ENCODE measurements at regions not wholly inside any gene's neighbourhood (a gene's known extent, or its start where the extent isn't known, plus 50 kb on each side); places are given as distances from the start of the nearest gene placed in this dataset.
"Not testable (repeated sequence)": the region's sequence is repeated elsewhere in the genome, so short reads cannot be mapped to it uniquely, and the experiment has no call there.

DNA sequence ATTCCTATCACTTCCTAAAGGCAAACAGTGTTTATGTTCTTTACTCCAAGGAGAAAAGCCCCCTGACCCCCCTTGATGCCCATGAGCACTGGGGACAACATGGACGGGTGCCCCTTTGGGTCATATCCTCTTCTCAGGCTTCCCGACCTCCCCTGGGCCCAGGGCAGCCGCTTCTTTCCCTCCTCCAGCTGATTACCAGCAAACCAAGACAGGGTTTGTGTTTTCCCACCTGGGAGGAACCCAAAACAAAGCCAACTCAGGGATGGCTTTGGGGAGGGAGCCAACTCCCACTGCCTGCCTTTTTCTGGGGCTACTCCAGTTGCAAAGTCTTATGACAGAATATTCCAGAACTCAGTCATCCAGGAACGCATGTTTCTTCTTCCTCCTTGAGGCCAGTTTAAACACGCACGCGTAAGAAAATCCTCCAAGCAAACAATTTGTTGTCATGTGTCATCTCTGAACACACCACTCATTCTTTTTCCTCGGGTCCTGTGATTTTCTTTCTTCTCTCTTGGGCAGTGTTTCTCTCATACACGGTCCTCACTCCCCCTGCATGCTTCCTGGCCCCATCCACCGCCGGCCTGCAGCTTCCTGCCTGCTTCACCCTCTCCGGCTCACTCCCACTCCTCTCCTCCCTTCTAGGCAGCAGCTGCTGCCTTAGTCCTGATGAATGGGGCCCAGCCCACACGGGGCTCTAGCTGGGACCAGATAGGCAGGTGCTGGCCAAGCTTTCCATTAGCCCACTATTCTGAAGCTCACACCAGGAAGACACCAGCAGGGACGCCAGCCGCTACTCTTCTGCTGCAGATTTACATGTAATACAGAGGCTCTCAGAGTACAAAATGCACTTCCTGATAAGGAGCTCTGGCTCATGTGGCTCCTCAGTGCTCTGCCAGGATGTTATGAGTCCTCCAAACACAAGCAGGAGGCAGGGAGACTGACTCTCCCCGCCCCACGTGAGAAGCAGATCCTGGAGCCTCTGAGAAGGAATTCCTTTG, 116.7 kb upstream of the VOPP1 start:
- H3K4me3 ChIP-seq (ENCODE audit: low read length): not testable (repeated sequence)
- peak; percentile 59 for DNase-seq (ENCODE audit: low read depth)

DNA sequence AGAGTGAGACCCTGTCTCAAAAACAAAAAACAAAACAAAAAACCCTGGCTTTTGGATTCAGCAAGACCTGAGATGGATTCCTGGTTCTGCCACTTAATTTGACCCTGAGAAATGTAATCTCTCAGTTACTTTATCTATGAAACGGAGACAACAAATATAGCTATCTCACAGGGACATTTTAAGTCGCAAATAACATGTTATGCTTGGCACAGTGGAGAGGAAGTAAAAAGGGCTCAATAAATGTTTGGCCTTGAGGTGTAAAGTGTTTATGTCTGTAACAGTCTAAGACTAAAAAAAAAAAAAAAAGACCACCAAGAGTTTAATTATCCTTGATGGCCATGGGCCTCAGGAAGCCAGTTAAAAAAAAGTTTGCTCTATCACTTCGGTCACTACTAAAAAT, 116.0 kb upstream of the VOPP1 start:
- not testable (repeated sequence) for H3K4me3 ChIP-seq (ENCODE audit: low read length); DNase-seq (ENCODE audit: low read depth)

DNA sequence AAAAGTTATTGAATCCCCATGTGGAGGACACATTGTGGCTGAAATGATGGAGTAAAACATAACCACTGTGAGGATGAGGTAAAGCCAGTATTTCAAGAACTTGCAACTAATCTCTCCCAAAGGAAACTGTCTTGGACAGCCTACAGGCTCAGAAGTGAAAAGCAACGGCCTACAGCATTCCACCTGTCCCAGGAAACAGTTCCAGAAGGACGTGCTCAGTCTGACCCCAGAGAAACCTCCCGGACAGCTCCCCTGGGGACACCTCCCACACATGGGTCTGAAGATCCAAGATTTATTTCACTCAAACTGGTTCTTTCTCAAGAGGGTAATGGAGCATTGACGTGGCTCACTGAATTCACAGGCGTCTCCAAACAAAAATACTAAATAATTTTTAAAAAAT, 115.0 kb upstream of the VOPP1 start:
- not testable (repeated sequence) for DNase-seq (ENCODE audit: low read depth); H3K4me3 ChIP-seq (ENCODE audit: low read length)

DNA sequence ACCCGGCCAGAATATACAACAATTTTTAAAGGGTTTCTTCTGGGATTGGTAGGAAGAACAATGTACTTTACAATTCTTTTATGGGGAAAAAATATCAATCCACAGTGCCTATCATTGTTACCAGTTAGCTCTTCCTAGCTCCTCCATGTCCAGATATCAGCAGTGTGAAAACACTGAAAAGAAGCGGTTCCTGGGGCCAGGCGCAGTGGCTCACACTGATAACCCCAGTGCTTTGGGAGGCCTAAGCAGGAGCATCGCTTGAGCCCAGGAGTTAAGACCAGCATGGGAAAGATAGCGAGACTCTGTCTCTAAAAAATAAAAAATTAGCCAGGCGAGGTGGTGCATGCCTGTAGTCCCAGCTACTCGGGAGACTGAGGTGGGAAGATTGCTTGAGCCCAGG, 114.5 kb upstream of the VOPP1 start:
- DNase-seq (ENCODE audit: low read depth); H3K4me3 ChIP-seq (ENCODE audit: low read length): not testable (repeated sequence)

DNA sequence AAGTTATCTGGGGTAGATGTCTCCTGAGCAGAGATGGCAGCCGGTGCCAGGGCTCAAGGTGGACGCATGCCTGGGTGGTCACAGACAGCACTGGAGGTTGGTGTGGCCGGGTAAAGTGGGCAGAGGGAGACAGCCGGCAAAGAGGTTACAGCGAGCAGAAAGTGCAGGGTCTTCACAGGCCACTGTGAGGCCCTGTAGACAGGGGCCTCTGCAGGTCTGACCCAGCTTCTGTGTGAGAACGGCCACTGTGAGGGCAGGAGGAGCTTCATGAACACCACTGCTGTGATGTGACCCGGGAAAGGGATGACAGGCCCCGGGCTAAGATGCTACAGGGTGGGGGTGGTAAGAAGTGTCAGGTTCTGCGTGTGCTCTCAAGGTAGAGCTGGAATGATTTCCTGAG, 111.2 kb upstream of the VOPP1 start:
- not testable (repeated sequence) for H3K4me3 ChIP-seq (ENCODE audit: low read length); DNase-seq (ENCODE audit: low read depth)

DNA sequence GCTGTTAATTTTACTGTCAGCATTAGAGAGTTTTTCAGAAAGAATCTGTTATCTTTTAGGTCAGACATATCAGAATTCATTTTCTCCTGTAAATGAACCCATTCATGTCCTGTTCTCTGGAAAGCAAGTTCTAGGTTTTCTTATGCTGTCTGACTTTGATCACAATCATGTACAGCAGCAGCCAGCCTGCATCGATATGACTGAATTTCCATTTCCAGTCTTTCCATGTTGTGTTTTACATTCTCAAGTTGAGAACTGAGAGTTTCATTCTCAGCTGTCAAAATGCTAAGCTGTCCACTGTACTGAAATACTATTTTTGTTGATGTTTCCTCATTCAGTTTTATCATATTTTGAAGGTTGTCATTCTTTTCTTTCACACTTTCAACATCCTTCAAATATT, 103.3 kb upstream of the VOPP1 start:
- not testable (repeated sequence) for H3K4me3 ChIP-seq (ENCODE audit: low read length); DNase-seq (ENCODE audit: low read depth)

DNA sequence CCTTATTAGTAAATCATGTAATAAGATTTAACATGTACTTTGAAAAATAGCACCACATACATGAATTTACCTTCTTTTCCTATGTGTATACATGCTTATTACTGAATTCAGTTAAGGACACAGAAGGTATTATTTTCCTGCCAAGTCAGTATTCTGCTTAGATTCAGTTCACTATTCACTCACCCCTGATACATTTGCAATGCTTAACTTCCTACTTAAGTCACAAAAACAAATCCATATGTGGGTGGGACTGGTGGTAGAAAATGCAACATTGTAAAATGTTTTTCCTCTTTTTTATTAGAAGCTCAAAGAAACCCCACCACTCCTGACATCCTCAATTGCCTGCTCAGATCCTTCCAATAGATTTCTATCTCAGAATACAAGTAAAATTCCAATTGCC, 101.2 kb upstream of the VOPP1 start:
- DNase-seq (ENCODE audit: low read depth); H3K4me3 ChIP-seq (ENCODE audit: low read length): not testable (repeated sequence)

DNA sequence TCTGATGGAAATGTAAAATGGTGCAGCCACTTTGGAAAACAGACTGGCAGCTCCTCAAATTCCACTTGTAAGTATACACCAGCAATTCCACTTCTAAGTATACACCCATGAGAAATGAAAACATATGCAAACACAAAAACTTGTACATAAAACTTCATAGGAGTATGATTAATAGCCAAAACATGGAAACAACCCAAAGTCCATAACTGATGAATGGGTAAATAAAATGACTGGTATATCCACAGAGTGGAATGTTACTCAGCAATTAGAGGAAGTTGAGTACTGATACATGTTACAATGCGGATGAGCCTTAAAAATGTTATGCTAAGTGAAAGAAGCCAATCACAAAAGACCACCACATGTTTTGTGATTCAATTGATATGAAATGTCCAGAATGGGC, 99.8 kb upstream of the VOPP1 start:
- not testable (repeated sequence) for DNase-seq (ENCODE audit: low read depth)

DNA sequence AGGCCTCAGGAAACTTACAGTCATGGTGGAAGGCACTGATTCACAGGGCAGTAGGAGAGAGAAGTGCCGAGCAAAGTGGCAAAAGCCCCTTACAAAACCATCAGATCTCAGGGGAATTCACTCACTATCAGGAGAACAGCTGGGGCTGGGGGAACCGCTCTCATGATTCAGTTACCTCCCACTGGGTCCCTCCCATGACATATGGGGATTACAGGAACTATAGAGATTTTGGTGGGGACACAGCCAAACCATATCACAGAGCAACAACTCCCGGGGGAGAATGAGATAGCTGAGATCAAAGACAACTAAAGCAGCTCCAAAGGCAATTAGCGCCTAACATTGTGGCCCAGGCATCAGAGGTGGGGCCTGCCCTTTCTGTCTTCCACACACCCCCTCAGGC, 85.4 kb upstream of the VOPP1 start:
- TF ChIP-seq, protein P1, sequence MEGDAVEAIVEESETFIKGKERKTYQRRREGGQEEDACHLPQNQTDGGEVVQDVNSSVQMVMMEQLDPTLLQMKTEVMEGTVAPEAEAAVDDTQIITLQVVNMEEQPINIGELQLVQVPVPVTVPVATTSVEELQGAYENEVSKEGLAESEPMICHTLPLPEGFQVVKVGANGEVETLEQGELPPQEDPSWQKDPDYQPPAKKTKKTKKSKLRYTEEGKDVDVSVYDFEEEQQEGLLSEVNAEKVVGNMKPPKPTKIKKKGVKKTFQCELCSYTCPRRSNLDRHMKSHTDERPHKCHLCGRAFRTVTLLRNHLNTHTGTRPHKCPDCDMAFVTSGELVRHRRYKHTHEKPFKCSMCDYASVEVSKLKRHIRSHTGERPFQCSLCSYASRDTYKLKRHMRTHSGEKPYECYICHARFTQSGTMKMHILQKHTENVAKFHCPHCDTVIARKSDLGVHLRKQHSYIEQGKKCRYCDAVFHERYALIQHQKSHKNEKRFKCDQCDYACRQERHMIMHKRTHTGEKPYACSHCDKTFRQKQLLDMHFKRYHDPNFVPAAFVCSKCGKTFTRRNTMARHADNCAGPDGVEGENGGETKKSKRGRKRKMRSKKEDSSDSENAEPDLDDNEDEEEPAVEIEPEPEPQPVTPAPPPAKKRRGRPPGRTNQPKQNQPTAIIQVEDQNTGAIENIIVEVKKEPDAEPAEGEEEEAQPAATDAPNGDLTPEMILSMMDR (conservative IDR thresholded peaks at IDR 0.05; ENCODE audit: low read length): no peak
- H3K4me3 ChIP-seq (ENCODE audit: low read length): no peak overlapping the region
- no peak for DNase-seq (ENCODE audit: low read depth)

More for the DNA sequence above, 99.8 kb upstream of the VOPP1 start:
- not testable (repeated sequence) for H3K4me3 ChIP-seq (ENCODE audit: low read length)

DNA sequence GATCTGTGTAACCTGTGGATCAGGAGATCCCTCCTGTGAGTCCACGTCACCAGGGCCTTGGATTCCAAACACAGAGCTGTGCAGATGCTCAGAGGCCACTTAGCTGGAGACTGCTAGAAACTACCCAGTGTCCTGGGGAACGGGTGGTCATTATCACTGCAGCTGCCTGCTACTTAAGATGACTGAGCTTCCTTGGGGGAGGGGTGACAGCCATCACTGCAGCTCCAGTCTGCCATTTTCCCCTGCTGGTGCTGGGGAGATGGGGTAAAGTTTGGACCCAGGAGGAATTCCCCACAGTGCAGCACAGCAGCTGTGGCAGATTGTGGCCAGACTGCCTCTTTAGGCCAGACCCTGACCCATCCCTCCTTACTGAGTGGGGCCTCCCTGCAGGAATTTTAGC, 78.8 kb upstream of the VOPP1 start:
- no peak for DNase-seq (ENCODE audit: low read depth)
- TF ChIP-seq, protein P1 (conservative IDR thresholded peaks at IDR 0.05; ENCODE audit: low read length): no peak
- H3K4me3 ChIP-seq (ENCODE audit: low read length): no peak overlapping the region

DNA sequence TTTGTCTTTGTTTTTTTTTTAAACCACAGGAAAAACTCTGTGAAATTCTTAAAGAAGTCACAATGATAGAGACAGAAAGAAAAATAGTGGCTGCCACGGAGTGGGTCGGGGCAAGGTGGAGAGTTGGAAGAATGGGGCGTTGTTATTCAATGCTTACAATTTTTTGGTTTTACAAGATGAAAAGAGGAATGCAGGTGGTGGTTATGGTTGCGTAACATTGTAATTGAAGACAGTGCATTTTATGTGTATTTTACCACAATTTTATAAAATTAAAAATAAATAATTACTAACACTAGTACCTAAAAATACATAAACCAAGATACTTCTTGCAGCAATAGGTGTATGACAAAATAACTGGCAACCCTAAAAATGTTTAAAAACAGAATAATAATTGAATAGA, 76.9 kb upstream of the VOPP1 start:
- no peak overlapping the region for H3K4me3 ChIP-seq (ENCODE audit: low read length)
- DNase-seq (ENCODE audit: low read depth): no peak
- TF ChIP-seq, protein P1 (conservative IDR thresholded peaks at IDR 0.05; ENCODE audit: low read length): no peak

Data from AG10803 (cell line).